ENCODE measurements at regions not wholly inside any gene's neighbourhood (a gene's known extent, or its start where the extent isn't known, plus 50 kb on each side); places are given as distances from the start of the nearest gene placed in this dataset.

- no peak for DNase-seq
These were observed 767.9 kb upstream of the ID2 start for GRCh38 chr2:7913974-7914373.

GRCh38 chr2:7915302-7916091, 766.4 kb upstream of the ID2 start:
- DNase-seq, result no peak

- DNase-seq, result no peak
These were observed 765.2 kb upstream of the ID2 start for GRCh38 chr2:7916670-7917069.

GRCh38 chr2:7919510-7919909, 762.3 kb upstream of the ID2 start:
- DNase-seq, result no peak

GRCh38 chr2:7924023-7924762, 757.7 kb upstream of the ID2 start:
- DNase-seq, result no peak

- DNase-seq, result no peak
These were observed 756.4 kb upstream of the ID2 start for GRCh38 chr2:7925506-7925905.

- DNase-seq, result no peak
These were observed 754.2 kb upstream of the ID2 start for GRCh38 chr2:7927691-7928090.

- DNase-seq, result no peak
These were observed 752.6 kb upstream of the ID2 start for GRCh38 chr2:7929281-7929680.

GRCh38 chr2:7930800-7931635, 750.8 kb upstream of the ID2 start:
- DNase-seq, result no peak

GRCh38 chr2:7931808-7932207, 750.0 kb upstream of the ID2 start:
- no peak for DNase-seq

- no peak for DNase-seq
These were observed 748.2 kb upstream of the ID2 start for GRCh38 chr2:7933672-7934071.

GRCh38 chr2:7934476-7934875, 747.4 kb upstream of the ID2 start:
- DNase-seq, result no peak

GRCh38 chr2:7937082-7937481, 744.8 kb upstream of the ID2 start:
- no peak for DNase-seq

- DNase-seq, result no peak
These were observed 741.1 kb upstream of the ID2 start for GRCh38 chr2:7940723-7941122.

- DNase-seq, result no peak
These were observed 738.4 kb upstream of the ID2 start for GRCh38 chr2:7943446-7943845.

- no peak for DNase-seq
These were observed 736.8 kb upstream of the ID2 start for GRCh38 chr2:7945026-7945425.

- DNase-seq, result no peak
These were observed 731.7 kb upstream of the ID2 start for GRCh38 chr2:7950035-7950612.

- DNase-seq, result no peak
These were observed 730.9 kb upstream of the ID2 start for GRCh38 chr2:7951001-7951400.

GRCh38 chr2:7951490-7951889, 730.4 kb upstream of the ID2 start:
- no peak for DNase-seq

GRCh38 chr2:7952046-7952745, 729.7 kb upstream of the ID2 start:
- no peak for DNase-seq

GRCh38 chr2:7953195-7953594, 728.7 kb upstream of the ID2 start:
- no peak for DNase-seq

GRCh38 chr2:7954234-7954633, 727.6 kb upstream of the ID2 start:
- DNase-seq, result no peak
